HepG2 (cell line): ENCODE measurements at regions not wholly inside any gene's neighbourhood (a gene's known extent, or its start where the extent isn't known, plus 50 kb on each side); places are given as distances from the start of the nearest gene placed in this dataset.

Experiments used
- ARHGAP35 ChIP-seq: sonication (generic); formaldehyde crosslinking; IDR thresholded peaks from 2 replicates; pipeline ENCODE4 v1.9.0; 2022; ENCODE audit warnings: mild to moderate bottlenecking, inconsistent platforms, moderate library complexity, missing genetic modification reagents, borderline replicate concordance
- CC2D1A ChIP-seq: sonication (generic); formaldehyde crosslinking; IDR thresholded peaks from 2 replicates; pipeline ENCODE4 v1.8.1; 2023; ENCODE audit warnings: mild to moderate bottlenecking, missing genetic modification reagents
- CEBPB ChIP-seq: IDR thresholded peaks from 2 replicates; pipeline ENCODE4 v1.6.1; 2011; ENCODE audit warnings: low read depth, low read length, improper control_type of control experiment, borderline replicate concordance
- GATAD1 ChIP-seq: IDR thresholded peaks from 2 replicates; pipeline ENCODE4 v1.6.1; 2016; ENCODE audit warnings: missing genetic modification reagents, missing compliant biosample characterization
- GLI4 ChIP-seq: sonication (generic); formaldehyde crosslinking; IDR thresholded peaks from 2 replicates; pipeline ENCODE4 v1.5.1; 2020; ENCODE audit warnings: missing genetic modification reagents, mild to moderate bottlenecking, moderate library complexity, borderline replicate concordance
- HDAC2 ChIP-seq: sonication (generic); formaldehyde crosslinking; IDR thresholded peaks from 2 replicates; pipeline ENCODE4 v1.4.0; 2020; ENCODE audit warnings: missing genetic modification reagents
- JARID2 ChIP-seq: sonication (generic); formaldehyde crosslinking; IDR thresholded peaks from 2 replicates; pipeline ENCODE4 v1.8.1; 2023; ENCODE audit warnings: missing genetic modification reagents, inconsistent platforms; ENCODE audit not compliant: insufficient replicate concordance
- KDM2A ChIP-seq: sonication (generic); formaldehyde crosslinking; IDR thresholded peaks from 2 replicates; pipeline ENCODE4 v1.4.0; 2020; ENCODE audit warnings: low read depth, missing genetic modification reagents, borderline replicate concordance
- MAFF ChIP-seq: IDR thresholded peaks from 2 replicates; pipeline ENCODE4 v1.6.1; 2011; ENCODE audit warnings: low read depth, low read length, improper control_type of control experiment
- NCOA2 ChIP-seq: sonication (generic); formaldehyde crosslinking; IDR thresholded peaks from 2 replicates; pipeline ENCODE4 v1.8.0; 2022; ENCODE audit warnings: inconsistent platforms
- RFXAP ChIP-seq: sonication (generic); formaldehyde crosslinking; IDR thresholded peaks from 2 replicates; pipeline ENCODE4 v1.4.0; 2020; ENCODE audit warnings: missing genetic modification reagents, borderline replicate concordance
- ZFY ChIP-seq: sonication (generic); formaldehyde crosslinking; IDR thresholded peaks from 2 replicates; pipeline ENCODE4 v1.4.0; 2020; ENCODE audit warnings: missing genetic modification reagents
- ZNF563 ChIP-seq: sonication (generic); formaldehyde crosslinking; IDR thresholded peaks from 2 replicates; pipeline ENCODE4 v1.8.0; 2022; ENCODE audit warnings: mild to moderate bottlenecking, moderate library complexity, missing genetic modification reagents
- ZNF878 ChIP-seq: sonication (generic); formaldehyde crosslinking; IDR thresholded peaks from 2 replicates; pipeline ENCODE4 v1.8.1; 2023; ENCODE audit warnings: mild to moderate bottlenecking, missing genetic modification reagents, moderate library complexity
- TF ChIP-seq, protein P1 (sequence below): sonication (generic); formaldehyde crosslinking; IDR thresholded peaks from 2 replicates; pipeline ENCODE4 v1.8.1; 2022; ENCODE audit warnings: low read depth, mild to moderate bottlenecking, missing genetic modification reagents
- TF ChIP-seq, protein P2 (sequence below): sonication (generic); formaldehyde crosslinking; IDR thresholded peaks from 2 replicates; pipeline ENCODE4 v1.4.0; 2020; ENCODE audit warnings: mild to moderate bottlenecking, missing genetic modification reagents, borderline replicate concordance
- TF ChIP-seq, protein P3 (sequence below): sonication (generic); formaldehyde crosslinking; IDR thresholded peaks from 2 replicates; pipeline ENCODE4 v1.5.0; 2020; ENCODE audit warnings: mild to moderate bottlenecking, missing genetic modification reagents, moderate library complexity
- TF ChIP-seq, protein P4 (sequence below): conservative IDR thresholded peaks from 2 replicates; pipeline ENCODE4 v1.6.1; 2018; ENCODE audit warnings: missing genetic modification reagents
- TF ChIP-seq, protein P5 (sequence below), 2 experiments: fragments of 450-650 bp in 1 of 2; sonication (generic) in 1 of 2; formaldehyde crosslinking; IDR thresholded peaks; 2 replicates each; pipeline versions ENCODE4 v1.5.0 to v1.8.0; 2020 to 2022; ENCODE audit warnings: mild to moderate bottlenecking in 1 of 2, missing genetic modification reagents in 1 of 2

DNA sequence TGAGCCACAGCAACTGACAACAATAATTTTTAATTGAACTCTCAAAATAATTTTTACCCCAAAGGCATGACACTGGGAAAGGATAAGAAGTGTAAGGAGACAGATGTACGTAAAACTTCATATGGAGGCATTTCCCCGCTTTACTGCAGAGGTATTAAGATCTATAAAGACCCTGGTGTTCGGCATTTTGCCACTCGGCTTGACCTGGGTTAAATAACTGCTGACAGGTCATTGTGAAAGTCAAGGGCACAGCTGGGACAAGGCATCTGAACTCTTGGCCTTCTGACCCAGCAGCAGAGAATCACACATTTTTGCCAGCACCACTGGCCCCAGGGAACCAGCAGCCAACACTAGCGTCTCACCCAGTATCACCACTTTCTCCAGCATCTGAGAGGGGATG, 372.1 kb downstream of the SOX9 start (continued):
- TF ChIP-seq, protein P1, sequence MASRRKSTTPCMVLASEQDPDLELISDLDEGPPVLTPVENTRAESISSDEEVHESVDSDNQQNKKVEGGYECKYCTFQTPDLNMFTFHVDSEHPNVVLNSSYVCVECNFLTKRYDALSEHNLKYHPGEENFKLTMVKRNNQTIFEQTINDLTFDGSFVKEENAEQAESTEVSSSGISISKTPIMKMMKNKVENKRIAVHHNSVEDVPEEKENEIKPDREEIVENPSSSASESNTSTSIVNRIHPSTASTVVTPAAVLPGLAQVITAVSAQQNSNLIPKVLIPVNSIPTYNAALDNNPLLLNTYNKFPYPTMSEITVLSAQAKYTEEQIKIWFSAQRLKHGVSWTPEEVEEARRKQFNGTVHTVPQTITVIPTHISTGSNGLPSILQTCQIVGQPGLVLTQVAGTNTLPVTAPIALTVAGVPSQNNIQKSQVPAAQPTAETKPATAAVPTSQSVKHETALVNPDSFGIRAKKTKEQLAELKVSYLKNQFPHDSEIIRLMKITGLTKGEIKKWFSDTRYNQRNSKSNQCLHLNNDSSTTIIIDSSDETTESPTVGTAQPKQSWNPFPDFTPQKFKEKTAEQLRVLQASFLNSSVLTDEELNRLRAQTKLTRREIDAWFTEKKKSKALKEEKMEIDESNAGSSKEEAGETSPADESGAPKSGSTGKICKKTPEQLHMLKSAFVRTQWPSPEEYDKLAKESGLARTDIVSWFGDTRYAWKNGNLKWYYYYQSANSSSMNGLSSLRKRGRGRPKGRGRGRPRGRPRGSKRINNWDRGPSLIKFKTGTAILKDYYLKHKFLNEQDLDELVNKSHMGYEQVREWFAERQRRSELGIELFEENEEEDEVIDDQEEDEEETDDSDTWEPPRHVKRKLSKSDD, result no peak
- TF ChIP-seq CEBPB (no peak), NCOA2 (CRISPR knock-in tag) (peak; percentile 29; the same call in 1 of the 2 replicates), ARHGAP35 (CRISPR knock-in tag) (no peak), HDAC2 (CRISPR knock-in tag) (peak; percentile 22; the same call in 1 of the 2 replicates), JARID2 (no peak), MAFF (peak; percentile 70), CC2D1A (CRISPR knock-in tag) (no peak), RFXAP (CRISPR knock-in tag) (no peak), GLI4 (CRISPR knock-in tag) (no peak), ZNF563 (CRISPR knock-in tag) (no peak), ZNF878 (CRISPR knock-in tag) (no peak), GATAD1 (CRISPR knock-in tag) (no peak), KDM2A (CRISPR knock-in tag) (0 out of 2 replicates have a peak, but pooled peaks have one; percentile 31), ZFY (peak; percentile 31; the same call in 1 of the 2 replicates)
- TF ChIP-seq, protein P2, sequence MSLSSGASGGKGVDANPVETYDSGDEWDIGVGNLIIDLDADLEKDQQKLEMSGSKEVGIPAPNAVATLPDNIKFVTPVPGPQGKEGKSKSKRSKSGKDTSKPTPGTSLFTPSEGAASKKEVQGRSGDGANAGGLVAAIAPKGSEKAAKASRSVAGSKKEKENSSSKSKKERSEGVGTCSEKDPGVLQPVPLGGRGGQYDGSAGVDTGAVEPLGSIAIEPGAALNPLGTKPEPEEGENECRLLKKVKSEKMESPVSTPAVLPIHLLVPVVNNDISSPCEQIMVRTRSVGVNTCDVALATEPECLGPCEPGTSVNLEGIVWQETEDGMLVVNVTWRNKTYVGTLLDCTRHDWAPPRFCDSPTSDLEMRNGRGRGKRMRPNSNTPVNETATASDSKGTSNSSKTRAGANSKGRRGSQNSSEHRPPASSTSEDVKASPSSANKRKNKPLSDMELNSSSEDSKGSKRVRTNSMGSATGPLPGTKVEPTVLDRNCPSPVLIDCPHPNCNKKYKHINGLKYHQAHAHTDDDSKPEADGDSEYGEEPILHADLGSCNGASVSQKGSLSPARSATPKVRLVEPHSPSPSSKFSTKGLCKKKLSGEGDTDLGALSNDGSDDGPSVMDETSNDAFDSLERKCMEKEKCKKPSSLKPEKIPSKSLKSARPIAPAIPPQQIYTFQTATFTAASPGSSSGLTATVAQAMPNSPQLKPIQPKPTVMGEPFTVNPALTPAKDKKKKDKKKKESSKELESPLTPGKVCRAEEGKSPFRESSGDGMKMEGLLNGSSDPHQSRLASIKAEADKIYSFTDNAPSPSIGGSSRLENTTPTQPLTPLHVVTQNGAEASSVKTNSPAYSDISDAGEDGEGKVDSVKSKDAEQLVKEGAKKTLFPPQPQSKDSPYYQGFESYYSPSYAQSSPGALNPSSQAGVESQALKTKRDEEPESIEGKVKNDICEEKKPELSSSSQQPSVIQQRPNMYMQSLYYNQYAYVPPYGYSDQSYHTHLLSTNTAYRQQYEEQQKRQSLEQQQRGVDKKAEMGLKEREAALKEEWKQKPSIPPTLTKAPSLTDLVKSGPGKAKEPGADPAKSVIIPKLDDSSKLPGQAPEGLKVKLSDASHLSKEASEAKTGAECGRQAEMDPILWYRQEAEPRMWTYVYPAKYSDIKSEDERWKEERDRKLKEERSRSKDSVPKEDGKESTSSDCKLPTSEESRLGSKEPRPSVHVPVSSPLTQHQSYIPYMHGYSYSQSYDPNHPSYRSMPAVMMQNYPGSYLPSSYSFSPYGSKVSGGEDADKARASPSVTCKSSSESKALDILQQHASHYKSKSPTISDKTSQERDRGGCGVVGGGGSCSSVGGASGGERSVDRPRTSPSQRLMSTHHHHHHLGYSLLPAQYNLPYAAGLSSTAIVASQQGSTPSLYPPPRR (CRISPR knock-in tag), result peak; percentile 64; the same call in 1 of the 2 replicates
- TF ChIP-seq, protein P3, sequence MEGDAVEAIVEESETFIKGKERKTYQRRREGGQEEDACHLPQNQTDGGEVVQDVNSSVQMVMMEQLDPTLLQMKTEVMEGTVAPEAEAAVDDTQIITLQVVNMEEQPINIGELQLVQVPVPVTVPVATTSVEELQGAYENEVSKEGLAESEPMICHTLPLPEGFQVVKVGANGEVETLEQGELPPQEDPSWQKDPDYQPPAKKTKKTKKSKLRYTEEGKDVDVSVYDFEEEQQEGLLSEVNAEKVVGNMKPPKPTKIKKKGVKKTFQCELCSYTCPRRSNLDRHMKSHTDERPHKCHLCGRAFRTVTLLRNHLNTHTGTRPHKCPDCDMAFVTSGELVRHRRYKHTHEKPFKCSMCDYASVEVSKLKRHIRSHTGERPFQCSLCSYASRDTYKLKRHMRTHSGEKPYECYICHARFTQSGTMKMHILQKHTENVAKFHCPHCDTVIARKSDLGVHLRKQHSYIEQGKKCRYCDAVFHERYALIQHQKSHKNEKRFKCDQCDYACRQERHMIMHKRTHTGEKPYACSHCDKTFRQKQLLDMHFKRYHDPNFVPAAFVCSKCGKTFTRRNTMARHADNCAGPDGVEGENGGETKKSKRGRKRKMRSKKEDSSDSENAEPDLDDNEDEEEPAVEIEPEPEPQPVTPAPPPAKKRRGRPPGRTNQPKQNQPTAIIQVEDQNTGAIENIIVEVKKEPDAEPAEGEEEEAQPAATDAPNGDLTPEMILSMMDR (CRISPR knock-in tag), result no peak
- TF ChIP-seq, protein P4, sequence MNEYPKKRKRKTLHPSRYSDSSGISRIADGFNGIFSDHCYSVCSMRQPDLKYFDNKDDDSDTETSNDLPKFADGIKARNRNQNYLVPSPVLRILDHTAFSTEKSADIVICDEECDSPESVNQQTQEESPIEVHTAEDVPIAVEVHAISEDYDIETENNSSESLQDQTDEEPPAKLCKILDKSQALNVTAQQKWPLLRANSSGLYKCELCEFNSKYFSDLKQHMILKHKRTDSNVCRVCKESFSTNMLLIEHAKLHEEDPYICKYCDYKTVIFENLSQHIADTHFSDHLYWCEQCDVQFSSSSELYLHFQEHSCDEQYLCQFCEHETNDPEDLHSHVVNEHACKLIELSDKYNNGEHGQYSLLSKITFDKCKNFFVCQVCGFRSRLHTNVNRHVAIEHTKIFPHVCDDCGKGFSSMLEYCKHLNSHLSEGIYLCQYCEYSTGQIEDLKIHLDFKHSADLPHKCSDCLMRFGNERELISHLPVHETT (CRISPR knock-in tag), result no peak
- TF ChIP-seq, protein P5, sequence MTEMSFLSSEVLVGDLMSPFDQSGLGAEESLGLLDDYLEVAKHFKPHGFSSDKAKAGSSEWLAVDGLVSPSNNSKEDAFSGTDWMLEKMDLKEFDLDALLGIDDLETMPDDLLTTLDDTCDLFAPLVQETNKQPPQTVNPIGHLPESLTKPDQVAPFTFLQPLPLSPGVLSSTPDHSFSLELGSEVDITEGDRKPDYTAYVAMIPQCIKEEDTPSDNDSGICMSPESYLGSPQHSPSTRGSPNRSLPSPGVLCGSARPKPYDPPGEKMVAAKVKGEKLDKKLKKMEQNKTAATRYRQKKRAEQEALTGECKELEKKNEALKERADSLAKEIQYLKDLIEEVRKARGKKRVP (CRISPR knock-in tag; IDR thresholded peaks at IDR 0.05), result no peak
